HepG2 (cell line): ENCODE measurements at regions not wholly inside any gene's neighbourhood (a gene's known extent, or its start where the extent isn't known, plus 50 kb on each side); places are given as distances from the start of the nearest gene placed in this dataset.

Experiments
- ATAC-seq: fragments of 200-7000 bp; cut with Tn5 transposase; 3 replicates; pipeline ENCODE4 v1.9.1; 2020; ENCODE audit warnings: mild to moderate bottlenecking, moderate library complexity
- BruUV-seq: library from RNA; stranded (reverse); fragments of 400-500 nt; replicated peaks from 2 replicates; lab custom pipeline; 2021; lab: Mats Ljungman, UMichigan
- CTCF ChIA-PET: fragments of 300-600 bp; formaldehyde crosslinking; extraction: SDS; loops from one replicate; lab custom pipeline; 2021; ENCODE audit warnings: low total read pairs, inconsistent platforms, low intra/inter-chr PET ratio; lab: Yijun Ruan, JAX
- POLR2A ChIA-PET: fragments of 350-600 bp; sonication (Branson Sonifier 250); formaldehyde crosslinking; loops from one replicate; lab custom pipeline; 2020; ENCODE audit warnings: antibody characterized with exemption, inconsistent platforms; lab: Yijun Ruan, JAX
- DNase-seq: peaks from one replicate; pipeline ENCODE4 v3.0.0-alpha.2; 2015; ENCODE audit warnings: low spot score
- FAIRE-seq: peaks from 3 replicates; lab custom pipeline; 2011; peaks lifted over from hg19 to GRCh38; lab: Jason Lieb, UNC
- H2AFZ ChIP-seq: one replicate; pipeline ENCODE4 v1.6.1; 2011; ENCODE audit warnings: low read length, inconsistent platforms
- H3K27ac ChIP-seq: fragments of 300-600 bp; 3 replicates; pipeline ENCODE4 v1.8.0; 2011; ENCODE audit warnings: mixed run types, mild to moderate bottlenecking, mixed read lengths, low read length, inconsistent platforms; ENCODE audit not compliant: insufficient read depth; ENCODE audit errors: extremely low read length
- H3K27me3 ChIP-seq, 2 experiments: fragments of 200-600 bp in 1 of 2; 2 replicates in 1 of 2; 3 replicates in 1 of 2; pipeline versions ENCODE4 v1.6.0 to v1.8.0; 2011; ENCODE audit warnings: low read length in 2 of 2, mild to moderate bottlenecking in 2 of 2, moderate library complexity in 2 of 2, inconsistent platforms in 1 of 2; ENCODE audit not compliant: insufficient read depth in 2 of 2, control insufficient read depth in 1 of 2
- H3K36me3 ChIP-seq, 2 experiments: fragments of 200-600 bp in 1 of 2; replicated peaks in 1 of 2; 2 replicates in 1 of 2; 3 replicates in 1 of 2; pipeline versions ENCODE4 v1.5.1 to v1.8.0; 2011; ENCODE audit warnings: low read length in 2 of 2, inconsistent platforms in 1 of 2; ENCODE audit not compliant: insufficient read depth in 2 of 2, control insufficient read depth in 1 of 2
- H3K4me1 ChIP-seq: 2 replicates; pipeline ENCODE4 v1.5.1; 2012; ENCODE audit warnings: low read length, inconsistent platforms; ENCODE audit not compliant: insufficient read depth
- H3K4me2 ChIP-seq: 2 replicates; pipeline ENCODE4 v1.6.0; 2011; ENCODE audit warnings: low read depth, low read length, inconsistent platforms
- H3K4me3 ChIP-seq, 3 experiments: fragments of 200-600 bp in 1 of 3; sonication (generic), shearing (Covaris generic) in 1 of 3; replicated peaks in 1 of 3; 2 replicates each; pipeline ENCODE4 v1.5.1; 2011 to 2016; ENCODE audit warnings: low read length in 3 of 3, inconsistent platforms in 2 of 3, low read depth in 2 of 3, mild to moderate bottlenecking in 2 of 3, control low read depth in 1 of 3, mixed read lengths in 1 of 3; ENCODE audit not compliant: insufficient read depth in 1 of 3
- H3K79me2 ChIP-seq: one replicate; pipeline ENCODE4 v1.6.1; 2011; ENCODE audit warnings: low read length, inconsistent platforms; ENCODE audit not compliant: insufficient read depth
- H3K9ac ChIP-seq: 2 replicates; pipeline ENCODE4 v1.6.0; 2011; ENCODE audit warnings: mild to moderate bottlenecking, low read depth, low read length, inconsistent platforms; ENCODE audit not compliant: insufficient read depth
- H3K9me3 ChIP-seq: 2 replicates; pipeline ENCODE4 v1.5.1; 2012; ENCODE audit warnings: mild to moderate bottlenecking, low read length
- H4K20me1 ChIP-seq: 2 replicates; pipeline ENCODE4 v1.6.0; 2011; ENCODE audit warnings: inconsistent platforms, mild to moderate bottlenecking, low read length, moderate library complexity; ENCODE audit not compliant: insufficient read depth
- CBX1 ChIP-seq: IDR thresholded peaks from one replicate; pipeline ENCODE4 v1.6.1; 2016; ENCODE audit warnings: antibody characterized with exemption, low read depth
- CREB1 ChIP-seq, 2 experiments: fragments of 450-650 bp in 1 of 2; IDR thresholded peaks; 2 replicates each; pipeline ENCODE4 v1.6.1; 2016 to 2017; ENCODE audit warnings: control low read depth in 1 of 2, mild to moderate bottlenecking in 1 of 2, missing compliant biosample characterization in 1 of 2, missing genetic modification characterization in 1 of 2
- PHF5A ChIP-seq: IDR thresholded peaks from one replicate; pipeline ENCODE4 v1.6.1; 2018; ENCODE audit warnings: low read depth, missing genetic modification reagents; ENCODE audit not compliant: unreplicated experiment
- RELA ChIP-seq: sonication (generic); formaldehyde crosslinking; IDR thresholded peaks from 2 replicates; pipeline ENCODE4 v1.4.0; 2020; ENCODE audit warnings: missing genetic modification reagents
- ZBTB3 ChIP-seq: sonication (generic); formaldehyde crosslinking; IDR thresholded peaks from 2 replicates; pipeline ENCODE4 v1.4.0; 2020; ENCODE audit warnings: low read depth, mild to moderate bottlenecking, moderate library complexity, missing genetic modification reagents, borderline replicate concordance
- ZFAT ChIP-seq: sonication (generic); formaldehyde crosslinking; conservative IDR thresholded peaks from 2 replicates; pipeline ENCODE4 v1.8.1; 2023; ENCODE audit warnings: missing genetic modification reagents, inconsistent platforms
- ZNF775 ChIP-seq: sonication (generic); formaldehyde crosslinking; IDR thresholded peaks from 2 replicates; pipeline ENCODE4 v1.4.0; 2020; ENCODE audit warnings: missing genetic modification reagents, mild to moderate bottlenecking, moderate library complexity, borderline replicate concordance
- in situ Hi-C: cut with HindIII; loops from 2 replicates; pipeline ENCODE4 v1.10.0; 2017; ENCODE audit warnings: low pct_unique_long_range_greater_than_20kb; ENCODE audit not compliant: extremely low pct_ligation_motif_present
- intact Hi-C: fragments of 100-400 bp; cut with micrococcal nuclease; formaldehyde crosslinking; loops from one replicate; pipeline ENCODE4 v1.10.0; 2022; ENCODE audit not compliant: unreplicated experiment
- TF ChIP-seq, protein P1 (sequence below): sonication (generic); formaldehyde crosslinking; IDR thresholded peaks from 2 replicates; pipeline ENCODE4 v1.5.0; 2020; ENCODE audit warnings: mild to moderate bottlenecking, missing genetic modification reagents, borderline replicate concordance
- TF ChIP-seq, protein P2 (sequence below): sonication (generic); formaldehyde crosslinking; conservative IDR thresholded peaks from 2 replicates; pipeline ENCODE4 v1.4.0; 2020; ENCODE audit warnings: missing genetic modification reagents
- TF ChIP-seq, protein P3 (sequence below): sonication (generic); formaldehyde crosslinking; IDR thresholded peaks from 2 replicates; pipeline ENCODE4 v1.4.0; 2020; ENCODE audit warnings: missing genetic modification reagents
- TF ChIP-seq, protein P4 (sequence below): sonication (generic); formaldehyde crosslinking; IDR thresholded peaks from 2 replicates; pipeline ENCODE4 v1.4.0; 2020; ENCODE audit warnings: missing genetic modification reagents, borderline replicate concordance
- TF ChIP-seq, protein P5 (sequence below): sonication (generic); formaldehyde crosslinking; IDR thresholded peaks from 2 replicates; pipeline ENCODE4 v1.4.0; 2020; ENCODE audit warnings: mild to moderate bottlenecking, missing genetic modification reagents
- TF ChIP-seq, protein P6 (sequence below): IDR thresholded peaks from 2 replicates; pipeline ENCODE4 v1.6.1; 2016; ENCODE audit warnings: low read depth, borderline replicate concordance

DNA sequence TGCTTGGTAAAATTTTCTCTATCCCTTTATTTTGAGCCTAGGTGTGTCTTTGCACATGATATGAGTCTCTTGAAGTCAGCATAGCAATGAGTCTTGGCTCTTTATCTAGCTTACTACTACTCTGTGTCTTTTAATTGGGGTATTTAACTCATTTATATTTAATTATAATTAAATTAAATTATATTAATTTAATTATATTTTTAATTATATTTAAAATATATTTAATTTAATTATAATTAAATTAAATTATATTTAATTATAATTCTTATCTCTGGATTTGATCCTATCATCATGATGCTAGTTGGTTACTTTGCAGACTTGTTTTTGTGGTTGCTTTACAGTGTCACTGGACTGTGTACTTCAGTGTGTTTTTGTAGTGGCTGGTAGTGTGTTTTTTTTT lies 201.2 kb upstream of the ITM2A start:
- ChIA-PET CTCF (no interaction called here), POLR2A (no interaction called here)
- H3K4me3 ChIP-seq = no peak overlapping the region
- no peaks in the 10 kb centered on the region for H3K79me2 ChIP-seq
- H3K4me2 ChIP-seq = no peak overlapping the region
- DNase-seq (no peak), ATAC-seq (no peak), FAIRE-seq (no peak)
- H3K27ac ChIP-seq = no peak overlapping the region
- no peak overlapping the region for H3K9ac ChIP-seq
- no TSS peak for BruUV-seq
- H3K36me3 ChIP-seq = no peaks in the 10 kb centered on the region
- no peaks in the 10 kb centered on the region for H4K20me1 ChIP-seq
- in situ Hi-C loops (no loop called here), intact Hi-C loops (no loop called here)
- H3K9me3 ChIP-seq = peaks cover 23% of the 10 kb centered on the region
- no peak overlapping the region for H2AFZ ChIP-seq
- H3K27me3 ChIP-seq = no peaks in the 10 kb centered on the region
- H3K4me1 ChIP-seq = no peaks in the 10 kb centered on the region
- no peak for TF ChIP-seq ZNF775
- TF ChIP-seq CREB1 (IDR thresholded peaks at IDR 0.05) = no peak
- TF ChIP-seq CREB1 (CRISPR knock-in tag; IDR thresholded peaks at IDR 0.05) = no peak
- TF ChIP-seq, protein P1, sequence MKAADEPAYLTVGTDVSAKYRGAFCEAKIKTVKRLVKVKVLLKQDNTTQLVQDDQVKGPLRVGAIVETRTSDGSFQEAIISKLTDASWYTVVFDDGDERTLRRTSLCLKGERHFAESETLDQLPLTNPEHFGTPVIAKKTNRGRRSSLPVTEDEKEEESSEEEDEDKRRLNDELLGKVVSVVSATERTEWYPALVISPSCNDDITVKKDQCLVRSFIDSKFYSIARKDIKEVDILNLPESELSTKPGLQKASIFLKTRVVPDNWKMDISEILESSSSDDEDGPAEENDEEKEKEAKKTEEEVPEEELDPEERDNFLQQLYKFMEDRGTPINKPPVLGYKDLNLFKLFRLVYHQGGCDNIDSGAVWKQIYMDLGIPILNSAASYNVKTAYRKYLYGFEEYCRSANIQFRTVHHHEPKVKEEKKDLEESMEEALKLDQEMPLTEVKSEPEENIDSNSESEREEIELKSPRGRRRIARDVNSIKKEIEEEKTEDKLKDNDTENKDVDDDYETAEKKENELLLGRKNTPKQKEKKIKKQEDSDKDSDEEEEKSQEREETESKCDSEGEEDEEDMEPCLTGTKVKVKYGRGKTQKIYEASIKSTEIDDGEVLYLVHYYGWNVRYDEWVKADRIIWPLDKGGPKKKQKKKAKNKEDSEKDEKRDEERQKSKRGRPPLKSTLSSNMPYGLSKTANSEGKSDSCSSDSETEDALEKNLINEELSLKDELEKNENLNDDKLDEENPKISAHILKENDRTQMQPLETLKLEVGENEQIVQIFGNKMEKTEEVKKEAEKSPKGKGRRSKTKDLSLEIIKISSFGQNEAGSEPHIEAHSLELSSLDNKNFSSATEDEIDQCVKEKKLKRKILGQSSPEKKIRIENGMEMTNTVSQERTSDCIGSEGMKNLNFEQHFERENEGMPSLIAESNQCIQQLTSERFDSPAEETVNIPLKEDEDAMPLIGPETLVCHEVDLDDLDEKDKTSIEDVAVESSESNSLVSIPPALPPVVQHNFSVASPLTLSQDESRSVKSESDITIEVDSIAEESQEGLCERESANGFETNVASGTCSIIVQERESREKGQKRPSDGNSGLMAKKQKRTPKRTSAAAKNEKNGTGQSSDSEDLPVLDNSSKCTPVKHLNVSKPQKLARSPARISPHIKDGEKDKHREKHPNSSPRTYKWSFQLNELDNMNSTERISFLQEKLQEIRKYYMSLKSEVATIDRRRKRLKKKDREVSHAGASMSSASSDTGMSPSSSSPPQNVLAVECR (CRISPR knock-in tag) = no peak
- TF ChIP-seq, protein P2, sequence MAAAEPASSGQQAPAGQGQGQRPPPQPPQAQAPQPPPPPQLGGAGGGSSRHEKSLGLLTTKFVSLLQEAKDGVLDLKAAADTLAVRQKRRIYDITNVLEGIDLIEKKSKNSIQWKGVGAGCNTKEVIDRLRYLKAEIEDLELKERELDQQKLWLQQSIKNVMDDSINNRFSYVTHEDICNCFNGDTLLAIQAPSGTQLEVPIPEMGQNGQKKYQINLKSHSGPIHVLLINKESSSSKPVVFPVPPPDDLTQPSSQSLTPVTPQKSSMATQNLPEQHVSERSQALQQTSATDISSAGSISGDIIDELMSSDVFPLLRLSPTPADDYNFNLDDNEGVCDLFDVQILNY (CRISPR knock-in tag) = no peak
- TF ChIP-seq RELA (CRISPR knock-in tag) = no peak
- no peak for TF ChIP-seq CBX1
- TF ChIP-seq, protein P3, sequence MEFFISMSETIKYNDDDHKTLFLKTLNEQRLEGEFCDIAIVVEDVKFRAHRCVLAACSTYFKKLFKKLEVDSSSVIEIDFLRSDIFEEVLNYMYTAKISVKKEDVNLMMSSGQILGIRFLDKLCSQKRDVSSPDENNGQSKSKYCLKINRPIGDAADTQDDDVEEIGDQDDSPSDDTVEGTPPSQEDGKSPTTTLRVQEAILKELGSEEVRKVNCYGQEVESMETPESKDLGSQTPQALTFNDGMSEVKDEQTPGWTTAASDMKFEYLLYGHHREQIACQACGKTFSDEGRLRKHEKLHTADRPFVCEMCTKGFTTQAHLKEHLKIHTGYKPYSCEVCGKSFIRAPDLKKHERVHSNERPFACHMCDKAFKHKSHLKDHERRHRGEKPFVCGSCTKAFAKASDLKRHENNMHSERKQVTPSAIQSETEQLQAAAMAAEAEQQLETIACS = no peak
- TF ChIP-seq, protein P4, sequence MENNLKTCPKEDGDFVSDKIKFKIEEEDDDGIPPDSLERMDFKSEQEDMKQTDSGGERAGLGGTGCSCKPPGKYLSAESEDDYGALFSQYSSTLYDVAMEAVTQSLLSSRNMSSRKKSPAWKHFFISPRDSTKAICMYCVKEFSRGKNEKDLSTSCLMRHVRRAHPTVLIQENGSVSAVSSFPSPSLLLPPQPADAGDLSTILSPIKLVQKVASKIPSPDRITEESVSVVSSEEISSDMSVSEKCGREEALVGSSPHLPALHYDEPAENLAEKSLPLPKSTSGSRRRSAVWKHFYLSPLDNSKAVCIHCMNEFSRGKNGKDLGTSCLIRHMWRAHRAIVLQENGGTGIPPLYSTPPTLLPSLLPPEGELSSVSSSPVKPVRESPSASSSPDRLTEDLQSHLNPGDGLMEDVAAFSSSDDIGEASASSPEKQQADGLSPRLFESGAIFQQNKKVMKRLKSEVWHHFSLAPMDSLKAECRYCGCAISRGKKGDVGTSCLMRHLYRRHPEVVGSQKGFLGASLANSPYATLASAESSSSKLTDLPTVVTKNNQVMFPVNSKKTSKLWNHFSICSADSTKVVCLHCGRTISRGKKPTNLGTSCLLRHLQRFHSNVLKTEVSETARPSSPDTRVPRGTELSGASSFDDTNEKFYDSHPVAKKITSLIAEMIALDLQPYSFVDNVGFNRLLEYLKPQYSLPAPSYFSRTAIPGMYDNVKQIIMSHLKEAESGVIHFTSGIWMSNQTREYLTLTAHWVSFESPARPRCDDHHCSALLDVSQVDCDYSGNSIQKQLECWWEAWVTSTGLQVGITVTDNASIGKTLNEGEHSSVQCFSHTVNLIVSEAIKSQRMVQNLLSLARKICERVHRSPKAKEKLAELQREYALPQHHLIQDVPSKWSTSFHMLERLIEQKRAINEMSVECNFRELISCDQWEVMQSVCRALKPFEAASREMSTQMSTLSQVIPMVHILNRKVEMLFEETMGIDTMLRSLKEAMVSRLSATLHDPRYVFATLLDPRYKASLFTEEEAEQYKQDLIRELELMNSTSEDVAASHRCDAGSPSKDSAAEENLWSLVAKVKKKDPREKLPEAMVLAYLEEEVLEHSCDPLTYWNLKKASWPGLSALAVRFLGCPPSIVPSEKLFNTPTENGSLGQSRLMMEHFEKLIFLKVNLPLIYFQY = no peak
- TF ChIP-seq PHF5A (CRISPR knock-in tag) = no peak
- no peak for TF ChIP-seq ZFAT
- no peak for TF ChIP-seq ZBTB3 (CRISPR knock-in tag)
- TF ChIP-seq, protein P5, sequence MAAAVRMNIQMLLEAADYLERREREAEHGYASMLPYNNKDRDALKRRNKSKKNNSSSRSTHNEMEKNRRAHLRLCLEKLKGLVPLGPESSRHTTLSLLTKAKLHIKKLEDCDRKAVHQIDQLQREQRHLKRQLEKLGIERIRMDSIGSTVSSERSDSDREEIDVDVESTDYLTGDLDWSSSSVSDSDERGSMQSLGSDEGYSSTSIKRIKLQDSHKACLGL (CRISPR knock-in tag) = no peak
- TF ChIP-seq, protein P6, sequence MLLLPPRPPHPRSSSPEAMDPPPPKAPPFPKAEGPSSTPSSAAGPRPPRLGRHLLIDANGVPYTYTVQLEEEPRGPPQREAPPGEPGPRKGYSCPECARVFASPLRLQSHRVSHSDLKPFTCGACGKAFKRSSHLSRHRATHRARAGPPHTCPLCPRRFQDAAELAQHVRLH (CRISPR knock-in tag) = no peak
